GM13976 (cell line): ENCODE measurements at regions not wholly inside any gene's neighbourhood (a gene's known extent, or its start where the extent isn't known, plus 50 kb on each side); places are given as distances from the start of the nearest gene placed in this dataset.
A peak's percentile ranks its signal among the peaks of the same experiment; 100 is the strongest.

Experiments
- DNase-seq: peaks from one replicate; pipeline ENCODE4 v3.0.0; 2012; ENCODE audit warnings: low spot score
- in situ Hi-C: fragments of 300-500 bp; cut with MboI; formaldehyde crosslinking; loops from one replicate; pipeline ENCODE4 v1.12.0; 2022; ENCODE audit warnings: low sequenced_read_pairs, mixed read lengths, inconsistent platforms; ENCODE audit not compliant: unreplicated experiment
- TF ChIP-seq, protein P1 (sequence below): IDR thresholded peaks from 2 replicates; pipeline ENCODE4 v1.5.1; 2012; ENCODE audit warnings: borderline replicate concordance, mild to moderate bottlenecking; ENCODE audit not compliant: insufficient read depth; ENCODE audit errors: extremely low read depth, missing control alignments, control extremely low read depth

DNA sequence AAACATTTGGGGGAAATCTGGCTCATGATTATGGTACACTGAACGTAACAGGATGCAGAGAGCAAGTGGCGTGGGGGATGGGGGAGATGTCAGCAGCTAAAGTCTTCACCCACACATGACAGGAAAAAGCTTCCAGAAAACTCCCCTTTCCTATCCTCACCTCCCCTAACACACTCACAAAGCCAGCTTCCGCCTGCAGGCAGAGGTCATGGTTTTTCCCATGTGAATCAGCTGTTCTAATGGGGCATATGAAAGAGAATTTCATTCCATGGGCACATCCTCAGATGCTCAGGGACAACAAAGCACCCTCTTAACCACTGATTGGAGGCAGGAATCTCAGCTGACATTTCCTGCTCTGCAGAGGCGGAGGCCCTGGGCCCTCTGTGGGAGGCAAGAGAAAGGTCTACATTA lies 129.1 kb downstream of the TSN start:
- DNase-seq, result no peak
- TF ChIP-seq, protein P1, sequence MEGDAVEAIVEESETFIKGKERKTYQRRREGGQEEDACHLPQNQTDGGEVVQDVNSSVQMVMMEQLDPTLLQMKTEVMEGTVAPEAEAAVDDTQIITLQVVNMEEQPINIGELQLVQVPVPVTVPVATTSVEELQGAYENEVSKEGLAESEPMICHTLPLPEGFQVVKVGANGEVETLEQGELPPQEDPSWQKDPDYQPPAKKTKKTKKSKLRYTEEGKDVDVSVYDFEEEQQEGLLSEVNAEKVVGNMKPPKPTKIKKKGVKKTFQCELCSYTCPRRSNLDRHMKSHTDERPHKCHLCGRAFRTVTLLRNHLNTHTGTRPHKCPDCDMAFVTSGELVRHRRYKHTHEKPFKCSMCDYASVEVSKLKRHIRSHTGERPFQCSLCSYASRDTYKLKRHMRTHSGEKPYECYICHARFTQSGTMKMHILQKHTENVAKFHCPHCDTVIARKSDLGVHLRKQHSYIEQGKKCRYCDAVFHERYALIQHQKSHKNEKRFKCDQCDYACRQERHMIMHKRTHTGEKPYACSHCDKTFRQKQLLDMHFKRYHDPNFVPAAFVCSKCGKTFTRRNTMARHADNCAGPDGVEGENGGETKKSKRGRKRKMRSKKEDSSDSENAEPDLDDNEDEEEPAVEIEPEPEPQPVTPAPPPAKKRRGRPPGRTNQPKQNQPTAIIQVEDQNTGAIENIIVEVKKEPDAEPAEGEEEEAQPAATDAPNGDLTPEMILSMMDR, result no peak
- in situ Hi-C loops, result no loop called here

- TF ChIP-seq, protein P1, result no peak
- in situ Hi-C loops, result no loop called here
- DNase-seq, result no peak
These were observed 130.6 kb downstream of the TSN start for GRCh38 chr2:121886059-121886458.

- DNase-seq, result no peak
- in situ Hi-C loops, result no loop called here
- TF ChIP-seq, protein P1, result no peak
These were observed 132.2 kb downstream of the TSN start for GRCh38 chr2:121887513-121888188.

GRCh38 chr2:121888189-121888557 lies 132.7 kb downstream of the TSN start:
- TF ChIP-seq, protein P1, result no peak
- in situ Hi-C loops, result no loop called here
- DNase-seq, result peak; percentile 53

- no peak for DNase-seq
- TF ChIP-seq, protein P1, result no peak
- in situ Hi-C loops, result no loop called here
These were observed 134.6 kb downstream of the TSN start for GRCh38 chr2:121890041-121890440.

GRCh38 chr2:121895723-121896571 lies 140.5 kb downstream of the TSN start:
- in situ Hi-C loops, result no loop called here
- TF ChIP-seq, protein P1, result no peak
- no peak for DNase-seq
